22Rv1 (cell line): ENCODE measurements at regions not wholly inside any gene's neighbourhood (a gene's known extent, or its start where the extent isn't known, plus 50 kb on each side); places are given as distances from the start of the nearest gene placed in this dataset.

Source experiments
- H3K27ac ChIP-seq: fragments of 450-650 bp; 2 replicates; pipeline ENCODE4 v1.5.1; 2017
- CTCF ChIP-seq: fragments of 450-650 bp; IDR thresholded peaks from 2 replicates; pipeline ENCODE4 v1.5.1; 2017; ENCODE audit warnings: mild to moderate bottlenecking
- ZFX ChIP-seq: fragments of 450-650 bp; IDR thresholded peaks from 2 replicates; pipeline ENCODE4 v1.6.1; 2017; ENCODE audit warnings: antibody characterized with exemption, borderline replicate concordance

- no peak overlapping the region for H3K27ac ChIP-seq
- TF ChIP-seq ZFX (no peak), CTCF (no peak)
Measured at GRCh38 chr1:200333329-200333728, 76.5 kb downstream of the ZNF281 start.

GRCh38 chr1:200332716-200333115 is 77.1 kb downstream of the ZNF281 start:
- no peak for TF ChIP-seq ZFX
- no peak overlapping the region for H3K27ac ChIP-seq

- H3K27ac ChIP-seq, result no peak overlapping the region
- TF ChIP-seq ZFX (no peak), CTCF (no peak)
Measured at GRCh38 chr1:200330741-200331428, 79.0 kb downstream of the ZNF281 start.

- TF ChIP-seq ZFX (no peak), CTCF (no peak)
- no peak overlapping the region for H3K27ac ChIP-seq
Measured at GRCh38 chr1:200329208-200329882, 80.5 kb downstream of the ZNF281 start.

- TF ChIP-seq ZFX, result no peak
- no peak for TF ChIP-seq CTCF
- no peak overlapping the region for H3K27ac ChIP-seq
Measured at GRCh38 chr1:200328379-200328778, 81.5 kb downstream of the ZNF281 start.

GRCh38 chr1:200323856-200324400 is 85.9 kb downstream of the ZNF281 start:
- no peak overlapping the region for H3K27ac ChIP-seq
- no peak for TF ChIP-seq ZFX
- TF ChIP-seq CTCF, result no peak

- H3K27ac ChIP-seq, result no peak overlapping the region
- TF ChIP-seq ZFX (no peak), CTCF (no peak)
Measured at GRCh38 chr1:200319148-200319547, 90.7 kb downstream of the ZNF281 start.

- TF ChIP-seq ZFX, result no peak
- no peak for TF ChIP-seq CTCF
- no peak overlapping the region for H3K27ac ChIP-seq
Measured at GRCh38 chr1:200317236-200317635, 92.6 kb downstream of the ZNF281 start.
